ENCODE measurements at regions not wholly inside any gene's neighbourhood (a gene's known extent, or its start where the extent isn't known, plus 50 kb on each side); places are given as distances from the start of the nearest gene placed in this dataset.

DNA sequence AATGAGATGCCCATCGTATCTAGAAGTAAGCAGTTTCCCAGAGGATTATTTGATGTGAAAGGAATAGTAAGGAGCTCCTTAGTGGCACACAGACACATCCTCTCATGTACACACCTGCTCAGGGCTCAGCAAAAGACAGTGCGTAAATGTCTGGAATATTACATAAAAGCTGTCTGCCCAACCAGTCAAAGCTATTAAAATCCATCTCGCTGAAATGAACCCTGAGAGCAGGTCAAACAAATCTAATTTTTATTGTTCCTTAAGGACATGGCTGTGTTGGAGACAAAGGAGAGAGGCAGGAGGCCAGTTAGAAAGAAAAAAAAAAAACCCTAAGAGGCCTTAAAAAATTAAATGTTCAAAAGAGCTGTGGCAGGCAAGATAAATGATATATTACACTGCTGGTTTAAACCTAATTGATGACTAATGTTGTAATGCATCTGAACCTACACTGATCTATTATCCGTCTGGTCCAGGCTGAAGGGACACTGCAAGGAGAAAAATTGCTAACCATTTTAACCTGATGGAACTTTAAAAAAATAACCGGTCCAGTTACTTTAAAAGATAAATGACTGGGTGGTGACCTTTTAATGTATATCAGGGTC lies 58.5 kb upstream of the FGGY start:
- H3K27me3 ChIP-seq (ENCODE audit: insufficient read depth, low read depth, severe bottlenecking): no peaks in the 10 kb centered on the region
- no peak for DNase-seq
- no peak overlapping the region for H3K27ac ChIP-seq
- H3K4me3 ChIP-seq (ENCODE audit: low read depth, low read length): no peak overlapping the region
- TF ChIP-seq, protein P1, sequence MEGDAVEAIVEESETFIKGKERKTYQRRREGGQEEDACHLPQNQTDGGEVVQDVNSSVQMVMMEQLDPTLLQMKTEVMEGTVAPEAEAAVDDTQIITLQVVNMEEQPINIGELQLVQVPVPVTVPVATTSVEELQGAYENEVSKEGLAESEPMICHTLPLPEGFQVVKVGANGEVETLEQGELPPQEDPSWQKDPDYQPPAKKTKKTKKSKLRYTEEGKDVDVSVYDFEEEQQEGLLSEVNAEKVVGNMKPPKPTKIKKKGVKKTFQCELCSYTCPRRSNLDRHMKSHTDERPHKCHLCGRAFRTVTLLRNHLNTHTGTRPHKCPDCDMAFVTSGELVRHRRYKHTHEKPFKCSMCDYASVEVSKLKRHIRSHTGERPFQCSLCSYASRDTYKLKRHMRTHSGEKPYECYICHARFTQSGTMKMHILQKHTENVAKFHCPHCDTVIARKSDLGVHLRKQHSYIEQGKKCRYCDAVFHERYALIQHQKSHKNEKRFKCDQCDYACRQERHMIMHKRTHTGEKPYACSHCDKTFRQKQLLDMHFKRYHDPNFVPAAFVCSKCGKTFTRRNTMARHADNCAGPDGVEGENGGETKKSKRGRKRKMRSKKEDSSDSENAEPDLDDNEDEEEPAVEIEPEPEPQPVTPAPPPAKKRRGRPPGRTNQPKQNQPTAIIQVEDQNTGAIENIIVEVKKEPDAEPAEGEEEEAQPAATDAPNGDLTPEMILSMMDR (IDR thresholded peaks at IDR 0.05; ENCODE audit: low read depth, low read length): no peak
- no peaks in the 10 kb centered on the region for H3K9me3 ChIP-seq (ENCODE audit: severe bottlenecking)
- no peaks in the 10 kb centered on the region for H3K36me3 ChIP-seq

DNA sequence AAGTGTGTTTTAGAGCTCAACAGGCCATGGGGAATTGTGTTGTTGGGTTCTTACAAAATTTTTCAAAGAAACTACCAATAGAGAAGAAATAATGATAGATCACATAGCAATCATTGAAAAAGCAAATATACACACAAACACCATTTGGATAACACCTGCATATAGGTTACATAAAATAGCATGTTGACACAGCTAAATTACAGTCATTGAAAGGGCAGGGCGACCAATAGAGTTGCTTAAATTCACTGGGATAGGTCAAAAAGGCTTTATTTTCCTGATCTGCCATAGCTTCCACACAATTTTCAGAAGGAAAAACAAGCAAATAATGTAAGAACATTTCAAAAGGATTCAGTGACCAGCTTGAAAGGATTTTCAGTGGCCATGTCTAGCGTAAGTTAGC lies 57.9 kb upstream of the FGGY start:
- no peaks in the 10 kb centered on the region for H3K36me3 ChIP-seq
- no peak overlapping the region for H3K4me3 ChIP-seq (ENCODE audit: low read depth, low read length)
- TF ChIP-seq, protein P1 (IDR thresholded peaks at IDR 0.05; ENCODE audit: low read depth, low read length): no peak
- H3K27ac ChIP-seq: no peak overlapping the region
- H3K9me3 ChIP-seq (ENCODE audit: severe bottlenecking): no peaks in the 10 kb centered on the region
- no peaks in the 10 kb centered on the region for H3K27me3 ChIP-seq (ENCODE audit: insufficient read depth, low read depth, severe bottlenecking)
- DNase-seq: no peak

DNA sequence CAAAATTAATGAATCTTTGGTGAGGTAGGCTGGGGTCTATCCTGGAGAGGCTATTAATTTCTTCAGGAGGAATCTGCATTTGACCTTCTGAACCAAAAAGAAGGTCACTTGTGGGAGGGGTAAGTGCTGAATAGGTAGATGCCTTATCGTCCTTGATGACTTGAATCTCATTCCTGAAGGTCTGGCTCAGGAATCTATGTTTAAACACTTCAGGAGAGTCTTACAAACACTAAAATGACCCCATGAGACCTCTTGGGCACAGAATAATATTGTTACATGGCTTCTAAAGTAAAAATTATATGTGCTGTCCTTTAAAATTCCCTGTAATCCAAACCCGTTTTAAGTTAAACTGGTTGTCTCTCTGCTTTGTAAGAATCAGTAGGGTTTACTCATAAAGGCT lies 55.0 kb upstream of the FGGY start:
- TF ChIP-seq, protein P1 (IDR thresholded peaks at IDR 0.05; ENCODE audit: low read depth, low read length): no peak

DNA sequence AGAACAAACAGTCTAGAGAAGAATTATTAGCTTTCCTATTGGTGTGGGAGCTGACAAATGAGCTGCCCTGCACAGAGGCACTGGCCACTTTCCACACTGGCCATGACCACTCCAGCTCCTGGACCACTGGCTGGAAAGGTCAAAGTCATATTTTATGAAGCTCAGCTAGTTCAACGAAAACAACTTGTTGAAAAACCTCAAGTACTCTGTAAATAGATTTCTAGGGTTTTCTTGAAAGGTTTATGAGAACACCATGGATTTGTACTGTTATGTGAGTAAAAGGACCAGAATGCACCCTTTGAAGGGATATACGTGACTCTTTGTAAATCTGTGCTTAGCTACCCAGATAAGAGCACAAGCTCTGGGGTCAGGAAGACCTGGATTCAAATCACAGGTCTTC lies 54.5 kb upstream of the FGGY start:
- DNase-seq: no peak
- no peaks in the 10 kb centered on the region for H3K27me3 ChIP-seq (ENCODE audit: insufficient read depth, low read depth, severe bottlenecking)
- H3K9me3 ChIP-seq (ENCODE audit: severe bottlenecking): peaks cover 2% of the 10 kb centered on the region
- H3K27ac ChIP-seq: no peak overlapping the region
- H3K4me3 ChIP-seq (ENCODE audit: low read depth, low read length): no peak overlapping the region
- TF ChIP-seq, protein P1 (IDR thresholded peaks at IDR 0.05; ENCODE audit: low read depth, low read length): no peak
- no peaks in the 10 kb centered on the region for H3K36me3 ChIP-seq

More for the DNA sequence above, 55.0 kb upstream of the FGGY start:
- DNase-seq: no peak
- Histone ChIP-seq H3K27ac (no peak overlapping the region), H3K4me3 (ENCODE audit: low read depth, low read length) (no peak overlapping the region), H3K36me3 (no peaks in the 10 kb centered on the region), H3K27me3 (ENCODE audit: insufficient read depth, low read depth, severe bottlenecking) (no peaks in the 10 kb centered on the region), H3K9me3 (ENCODE audit: severe bottlenecking) (peaks cover 2% of the 10 kb centered on the region)

DNA sequence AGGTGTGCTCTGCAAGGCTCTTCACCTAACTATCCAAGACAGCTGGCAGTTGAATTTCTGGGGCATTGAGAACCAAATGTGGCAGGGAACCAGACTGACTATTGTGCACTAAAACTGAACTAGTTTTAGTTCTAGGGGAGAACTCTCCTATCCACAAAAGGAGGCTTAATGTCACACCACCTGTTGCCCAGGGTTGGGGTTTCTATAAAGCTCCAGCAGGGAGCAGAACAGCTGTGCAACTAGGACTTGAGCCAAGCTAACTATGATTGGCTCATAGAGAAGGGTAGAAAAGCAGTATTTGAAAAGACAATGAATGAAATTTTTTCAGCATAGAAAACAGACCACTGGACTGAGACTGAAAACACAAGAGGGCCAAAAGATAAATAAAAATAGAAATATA lies 53.3 kb upstream of the FGGY start:
- Histone ChIP-seq H3K27ac (no peak overlapping the region), H3K9me3 (ENCODE audit: severe bottlenecking) (peaks cover 2% of the 10 kb centered on the region), H3K27me3 (ENCODE audit: insufficient read depth, low read depth, severe bottlenecking) (no peaks in the 10 kb centered on the region), H3K4me3 (ENCODE audit: low read depth, low read length) (no peak overlapping the region), H3K36me3 (no peaks in the 10 kb centered on the region)
- DNase-seq: peak; percentile 8
- TF ChIP-seq, protein P1 (IDR thresholded peaks at IDR 0.05; ENCODE audit: low read depth, low read length): no peak

DNA sequence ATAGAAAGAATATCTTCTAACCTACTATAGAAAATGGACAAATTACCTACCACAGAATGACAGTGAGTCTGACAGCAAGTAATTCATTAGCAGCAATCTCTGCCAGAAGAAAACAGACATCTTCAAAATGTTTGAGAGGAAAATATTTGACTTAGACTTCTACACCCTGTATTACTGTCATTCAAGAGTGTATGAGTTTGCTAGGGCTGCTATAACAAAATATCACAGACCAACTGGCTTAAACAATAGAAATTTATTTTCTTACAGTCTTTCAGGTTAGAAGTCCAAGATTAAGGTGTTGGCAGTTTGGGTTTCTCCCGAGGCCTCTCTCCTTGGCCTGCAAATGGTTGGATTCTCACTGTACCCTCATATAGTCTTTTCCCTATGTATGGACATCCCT lies 52.9 kb upstream of the FGGY start:
- Histone ChIP-seq H3K4me3 (ENCODE audit: low read depth, low read length) (no peak overlapping the region), H3K27me3 (ENCODE audit: insufficient read depth, low read depth, severe bottlenecking) (no peaks in the 10 kb centered on the region), H3K27ac (no peak overlapping the region), H3K36me3 (no peaks in the 10 kb centered on the region), H3K9me3 (ENCODE audit: severe bottlenecking) (peaks cover 2% of the 10 kb centered on the region)
- TF ChIP-seq, protein P1 (IDR thresholded peaks at IDR 0.05; ENCODE audit: low read depth, low read length): no peak
- DNase-seq: no peak
